ENCODE measurements at regions not wholly inside any gene's neighbourhood (a gene's known extent, or its start where the extent isn't known, plus 50 kb on each side); places are given as distances from the start of the nearest gene placed in this dataset.

DNA sequence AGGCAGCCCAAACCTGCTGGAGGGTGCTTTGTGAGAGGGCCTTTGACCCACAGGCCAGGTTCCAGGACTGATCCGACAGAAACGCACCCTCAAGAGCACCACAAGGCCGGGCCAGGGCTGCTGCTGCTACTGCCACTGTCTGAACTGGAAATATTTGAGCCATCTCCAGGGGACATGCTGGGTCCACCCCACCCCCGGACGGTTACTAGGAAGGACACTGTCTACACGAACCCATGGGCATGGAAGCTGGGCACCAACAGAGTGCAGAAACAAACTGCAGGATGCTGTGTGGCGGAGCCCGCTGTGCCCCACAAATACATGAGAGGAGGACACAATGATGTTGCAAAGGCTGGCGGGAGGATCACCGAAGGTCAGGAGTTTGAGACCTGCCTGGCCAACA lies 283.7 kb downstream of the CTTN start:
- DNase-seq = no peak

DNA sequence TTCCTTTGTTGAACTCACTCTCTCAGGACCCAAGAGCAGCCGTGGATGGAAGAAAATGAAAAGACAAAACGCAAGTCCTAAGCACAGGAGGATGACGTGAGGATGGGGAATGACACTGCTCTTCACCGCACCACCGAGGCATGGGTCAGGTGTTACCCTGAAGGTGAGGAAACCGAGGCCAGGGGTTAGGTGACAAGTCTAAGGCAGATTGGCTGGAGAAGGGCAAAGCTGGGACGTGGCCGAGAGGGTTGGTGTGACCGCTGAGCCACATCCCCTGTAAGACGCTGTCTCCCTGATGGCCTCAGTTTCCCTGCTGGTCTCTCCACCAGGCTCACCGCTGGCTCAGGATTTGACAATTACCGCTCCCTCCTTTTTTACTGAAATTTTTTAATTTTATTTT lies 284.4 kb downstream of the CTTN start:
- no peak for DNase-seq

DNA sequence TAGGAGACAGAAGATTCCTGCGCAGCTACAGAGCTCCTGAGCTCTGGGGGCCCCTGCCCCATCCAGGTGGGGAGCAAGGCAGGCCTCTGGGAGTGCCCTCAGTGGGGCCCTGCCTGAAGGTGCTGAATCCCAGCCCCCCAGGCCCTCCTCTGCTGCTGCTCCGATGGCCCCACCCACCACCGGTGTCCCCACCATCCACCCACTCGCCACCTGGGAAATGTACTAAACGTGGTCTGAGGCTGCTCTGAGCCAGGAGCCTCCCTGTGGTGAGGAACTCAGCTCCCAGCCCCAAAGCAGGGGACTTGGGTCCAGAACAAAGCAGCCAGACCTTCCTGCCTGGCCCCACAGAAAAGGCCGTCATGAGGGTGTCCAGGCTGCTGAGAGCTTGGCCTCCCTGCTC lies 289.4 kb downstream of the CTTN start:
- no peak for DNase-seq

DNA sequence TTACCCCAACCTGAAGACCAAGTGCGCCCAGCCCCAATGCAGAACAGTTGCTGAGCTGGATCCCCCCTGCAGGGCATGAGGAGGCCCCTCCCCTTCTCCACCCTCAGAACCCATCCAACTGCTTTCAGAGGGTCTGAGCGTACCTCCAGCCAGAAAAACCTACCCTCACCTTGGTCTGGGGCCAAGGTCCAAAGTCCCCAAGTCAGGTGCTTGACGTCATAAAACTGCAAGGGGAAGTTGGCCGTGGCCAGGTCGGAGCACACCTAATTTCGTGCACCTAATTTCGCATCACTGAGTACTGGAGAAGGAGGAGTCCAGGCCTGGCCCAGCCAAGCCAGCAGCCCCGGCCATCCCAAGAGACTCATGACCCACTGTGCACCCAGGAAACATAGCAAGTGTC lies 289.8 kb downstream of the CTTN start:
- no peak for DNase-seq

DNA sequence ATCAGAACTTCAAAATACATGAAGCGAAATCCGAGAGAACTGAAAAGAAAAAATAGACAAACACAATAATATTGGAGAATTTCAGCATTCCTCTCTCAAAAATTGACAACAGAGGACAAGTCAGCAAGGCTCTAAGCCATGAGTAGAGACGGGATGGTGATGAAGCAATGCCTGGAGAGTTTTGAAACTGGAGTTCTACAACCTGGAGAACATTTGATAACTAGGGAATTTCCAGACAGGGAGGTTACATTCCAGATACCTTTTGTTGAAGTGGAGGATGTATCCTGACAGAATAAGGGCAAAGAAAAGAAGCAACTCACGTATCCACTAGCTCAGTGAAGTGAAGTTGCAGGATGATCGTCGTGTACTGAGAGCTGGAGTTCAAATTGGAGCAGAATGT lies 291.4 kb downstream of the CTTN start:
- DNase-seq = no peak

DNA sequence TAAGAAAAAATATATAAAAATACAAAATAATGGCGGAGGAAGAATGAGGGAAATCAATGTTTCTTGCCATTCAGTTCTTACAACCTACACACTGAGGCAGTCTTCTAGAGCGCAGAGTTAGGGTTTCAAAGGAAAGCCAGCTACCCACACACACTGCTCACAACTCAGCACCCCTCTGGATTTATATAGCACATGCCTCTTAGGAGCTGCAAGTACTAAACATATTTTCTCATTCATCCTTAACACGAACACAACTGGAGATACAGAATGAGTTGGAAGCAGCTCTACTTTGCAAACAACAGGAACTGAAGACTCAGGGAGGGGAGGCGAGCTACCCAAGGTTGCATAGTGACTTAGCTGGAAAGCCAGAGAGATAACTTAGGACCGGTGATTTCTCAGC lies 293.8 kb downstream of the CTTN start:
- DNase-seq = no peak

DNA sequence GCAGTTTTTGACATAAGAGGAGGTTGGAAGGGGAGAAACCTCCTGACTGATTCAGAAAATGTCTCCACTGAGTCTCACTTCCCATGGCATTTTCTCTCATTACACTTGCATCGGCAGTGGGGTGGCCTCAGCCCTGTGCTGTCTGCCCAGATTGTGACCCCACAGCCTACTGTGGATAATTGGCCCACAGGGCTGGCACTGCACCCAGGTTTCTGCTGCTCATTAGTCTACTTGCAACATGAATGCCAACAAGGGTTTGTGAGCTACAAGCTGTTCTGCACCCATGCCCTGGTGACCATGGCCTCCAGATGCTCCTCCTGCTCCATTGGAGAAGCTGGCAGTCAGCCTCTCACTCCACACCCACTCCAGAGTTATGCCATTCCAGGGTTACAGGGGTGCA lies 296.0 kb downstream of the CTTN start:
- DNase-seq = no peak

DNA sequence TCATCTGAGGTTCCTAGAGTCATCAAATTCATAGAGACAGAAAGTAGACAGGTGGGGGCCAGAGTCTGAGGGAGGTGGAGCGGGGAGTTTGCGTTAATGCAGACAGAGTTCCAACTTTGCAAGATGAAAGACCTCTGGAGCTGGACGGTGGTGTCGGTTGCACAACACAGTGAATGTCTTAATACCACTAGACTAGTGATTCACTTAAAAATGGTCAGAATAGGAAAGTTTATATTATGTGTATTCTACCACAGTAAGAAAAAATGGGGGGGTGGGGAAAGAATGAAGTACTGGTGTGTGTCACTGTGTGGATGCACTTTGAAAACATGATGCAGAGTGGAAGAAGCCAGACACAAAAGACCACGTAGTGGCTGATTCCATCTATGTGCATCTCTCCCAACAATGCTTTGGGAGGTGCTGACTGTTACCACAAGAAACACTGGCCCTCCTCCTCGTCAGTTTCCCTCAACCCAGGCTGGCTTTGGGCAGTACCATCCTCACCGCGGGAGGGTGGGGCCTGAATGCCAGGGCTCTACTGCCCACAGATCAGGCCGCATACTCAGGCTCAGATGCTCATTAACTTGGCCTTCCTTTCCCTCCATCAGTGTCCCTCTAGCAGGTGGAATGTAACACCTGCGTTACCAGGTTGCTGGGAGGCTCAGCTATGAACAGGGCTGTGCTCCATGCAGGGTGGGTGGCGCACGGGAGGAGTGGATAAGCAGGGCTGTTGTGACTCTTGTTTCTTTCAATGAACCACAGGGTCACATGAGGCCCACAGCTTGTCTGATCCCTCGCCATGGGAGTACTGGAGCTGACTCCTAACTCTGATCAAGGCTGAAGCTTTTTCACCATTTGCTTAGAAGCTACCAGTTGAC lies 297.0 kb downstream of the CTTN start:
- no peak for DNase-seq

DNA sequence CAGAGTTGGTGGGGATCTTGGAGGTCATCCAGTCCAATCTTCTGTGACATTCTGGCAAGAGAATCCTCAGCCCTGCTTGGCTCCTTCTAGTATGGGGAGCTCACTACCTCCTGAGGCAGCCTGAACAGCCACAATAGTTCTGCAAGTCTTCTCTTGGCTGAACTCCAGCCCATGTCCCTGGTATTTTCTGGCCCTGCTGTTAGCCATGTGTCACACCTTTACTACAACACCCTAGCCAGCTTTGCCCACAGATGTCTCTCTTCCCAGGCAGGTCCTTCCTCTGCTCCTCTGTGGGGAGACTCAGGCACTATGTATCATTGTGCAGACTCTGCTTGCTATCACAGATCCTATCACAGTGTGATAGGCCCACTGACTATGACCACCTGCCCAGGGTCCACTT lies 297.7 kb downstream of the CTTN start:
- no peak for DNase-seq

DNA sequence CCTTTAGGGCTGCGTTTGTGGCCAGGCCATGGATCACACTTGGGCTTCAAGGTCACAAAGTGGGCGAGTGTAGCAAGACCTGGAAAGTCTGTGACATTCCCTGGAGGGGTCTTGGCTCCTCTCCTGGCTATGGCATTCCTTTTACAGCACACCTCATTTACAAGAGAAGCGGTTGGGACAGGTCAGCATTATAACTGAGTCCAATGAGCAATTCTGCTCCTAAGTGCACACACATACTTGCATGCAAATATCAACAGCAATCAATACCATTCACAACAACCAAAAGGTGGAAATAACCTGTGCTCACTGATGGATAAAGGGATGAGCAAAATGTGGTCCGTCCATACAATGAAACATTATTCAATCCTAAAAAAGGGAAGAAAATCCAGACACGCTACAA lies 298.2 kb downstream of the CTTN start:
- no peak for DNase-seq

DNA sequence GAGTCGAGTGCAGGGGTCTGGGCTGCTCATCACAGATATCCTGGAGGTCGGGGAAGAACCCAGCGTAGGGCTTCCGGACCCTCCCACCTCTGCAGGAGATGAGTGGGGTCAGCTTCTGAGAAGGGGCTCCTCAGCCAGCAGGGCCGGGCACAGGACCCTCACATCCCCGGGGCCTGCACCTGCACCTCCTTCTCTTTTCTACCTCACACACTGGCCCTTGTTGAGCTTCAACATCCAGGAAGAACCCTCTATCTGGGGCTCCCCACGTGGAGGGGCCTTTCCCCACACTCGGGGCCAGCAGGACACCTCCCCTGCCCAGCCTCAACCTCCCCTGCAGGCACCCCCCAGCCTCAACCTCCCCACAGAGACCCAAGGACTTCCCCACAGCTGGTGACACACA lies 299.4 kb downstream of the CTTN start:
- DNase-seq = no peak

DNA sequence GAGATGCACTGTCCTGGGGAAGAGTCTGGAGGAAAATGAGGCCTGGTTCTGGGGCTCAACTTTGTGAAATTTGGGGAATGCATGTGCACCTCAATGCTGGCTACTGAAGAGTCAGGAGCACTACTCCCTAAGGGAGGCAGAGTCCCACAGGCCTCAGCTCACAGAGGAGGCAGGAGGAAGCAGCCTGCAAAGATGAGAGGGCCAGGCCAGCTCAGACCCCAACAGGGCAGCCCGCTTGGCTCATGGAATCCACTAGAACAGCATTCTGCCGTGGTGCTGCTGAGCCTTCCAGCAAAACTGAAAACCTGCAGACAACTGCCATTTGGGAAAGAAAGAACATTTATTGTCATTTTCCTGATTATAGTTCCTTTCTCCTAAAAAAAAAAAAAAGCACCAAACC lies 300.5 kb downstream of the CTTN start:
- no peak for DNase-seq

DNA sequence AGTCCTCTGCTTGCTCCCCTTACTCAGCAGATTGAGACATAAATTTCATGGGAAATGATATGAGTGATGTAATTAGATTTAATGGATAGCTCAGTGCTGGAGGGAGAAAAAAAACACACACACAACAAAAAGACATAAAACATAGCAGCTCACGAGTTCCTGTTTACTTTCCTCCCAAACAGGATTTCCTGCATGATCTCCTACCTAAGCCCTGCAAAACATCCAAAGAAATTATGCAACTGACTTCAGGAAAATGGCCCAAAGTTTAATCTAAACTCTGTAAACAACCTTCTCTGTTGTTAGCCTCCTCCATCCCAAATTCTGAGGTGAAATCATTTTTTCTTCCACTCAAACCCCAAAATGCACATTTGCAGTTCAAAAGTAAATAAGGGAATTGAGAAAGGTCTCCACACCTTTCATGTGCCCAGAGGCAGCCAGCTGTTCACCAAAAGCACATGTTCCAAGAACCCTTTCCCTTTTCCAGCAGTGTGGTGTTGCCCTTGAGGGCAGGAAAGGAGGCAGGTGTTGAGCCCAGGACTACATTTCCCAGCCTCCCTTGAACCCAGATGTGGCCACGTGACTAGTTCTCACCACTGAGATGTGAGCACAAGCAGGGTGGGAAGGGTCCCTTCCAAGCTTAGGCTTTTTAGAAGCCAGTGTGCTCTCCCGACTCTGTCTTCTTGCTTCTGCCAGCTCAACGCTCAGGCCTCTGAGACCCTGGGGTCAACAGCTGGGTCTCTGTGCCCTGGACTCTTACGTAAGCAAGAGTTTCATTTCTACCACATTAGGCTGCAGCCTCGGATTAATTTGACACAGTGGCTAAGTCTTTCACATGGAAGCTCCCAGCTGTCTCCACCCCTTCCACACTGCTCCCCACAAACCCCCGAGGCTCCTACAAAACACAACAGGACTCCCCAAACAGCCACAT lies 301.2 kb downstream of the CTTN start:
- DNase-seq = no peak

DNA sequence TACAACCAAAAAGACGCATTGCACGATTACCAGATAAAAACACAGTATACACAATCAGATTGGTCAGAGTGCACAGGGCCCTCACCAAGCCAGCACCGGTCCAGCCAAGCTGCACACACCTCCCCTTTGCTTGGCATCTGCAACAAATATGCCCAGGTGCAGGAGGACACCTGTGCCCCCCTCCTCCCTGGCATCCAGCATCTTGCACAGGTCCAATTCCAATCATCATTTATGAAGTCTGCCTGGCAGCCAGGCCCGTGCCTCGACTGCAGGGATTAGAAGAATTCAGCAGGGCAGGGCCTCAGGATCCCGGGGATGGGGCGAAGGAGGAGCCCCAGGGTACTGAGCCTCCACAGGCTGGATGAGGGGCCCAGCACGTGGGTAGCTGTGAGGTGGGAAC lies 302.1 kb downstream of the CTTN start:
- DNase-seq = no peak

DNA sequence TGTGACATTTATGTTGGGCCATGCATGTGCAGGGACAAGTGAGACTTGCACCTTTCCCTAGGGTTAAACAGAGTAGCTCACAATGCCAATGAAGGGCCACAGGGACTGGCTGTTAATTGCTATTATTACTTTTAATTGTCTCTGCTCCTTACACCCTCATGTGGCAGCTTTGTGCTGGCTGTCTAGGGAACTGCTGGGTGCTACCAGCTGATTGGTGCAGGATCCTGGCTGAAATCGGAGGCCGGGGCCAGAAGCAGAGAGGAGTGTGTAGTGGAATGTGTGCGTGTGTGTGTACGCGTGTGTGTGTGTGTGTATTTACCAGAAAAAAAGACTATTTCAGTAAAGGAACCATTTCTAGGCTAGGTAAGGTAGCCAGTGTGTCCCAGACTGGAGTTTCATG lies 302.5 kb downstream of the CTTN start:
- no peak for DNase-seq

DNA sequence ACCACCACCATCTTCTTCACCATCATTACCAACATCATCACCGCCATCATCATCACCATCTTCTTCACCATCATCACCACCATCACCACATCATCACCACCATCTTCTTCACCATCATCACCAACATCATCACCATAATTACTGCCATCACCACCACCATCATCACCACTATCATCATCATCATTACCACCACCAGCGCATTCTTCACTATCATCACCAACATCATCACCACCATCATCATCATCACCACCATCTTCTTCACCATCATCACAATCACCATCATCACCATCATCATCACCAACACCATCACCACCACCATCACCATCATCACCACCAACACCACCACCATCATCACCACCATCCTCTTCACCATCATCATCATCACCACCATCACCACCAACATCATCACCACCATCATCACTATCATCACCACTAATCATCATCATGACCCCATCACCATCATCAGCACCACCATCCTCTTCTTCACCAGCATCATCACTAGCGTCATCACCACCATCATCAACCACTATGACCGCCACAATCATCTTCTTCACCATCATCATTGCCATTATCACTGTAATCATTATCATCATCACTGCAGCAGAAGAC lies 303.8 kb downstream of the CTTN start:
- DNase-seq = no peak

DNA sequence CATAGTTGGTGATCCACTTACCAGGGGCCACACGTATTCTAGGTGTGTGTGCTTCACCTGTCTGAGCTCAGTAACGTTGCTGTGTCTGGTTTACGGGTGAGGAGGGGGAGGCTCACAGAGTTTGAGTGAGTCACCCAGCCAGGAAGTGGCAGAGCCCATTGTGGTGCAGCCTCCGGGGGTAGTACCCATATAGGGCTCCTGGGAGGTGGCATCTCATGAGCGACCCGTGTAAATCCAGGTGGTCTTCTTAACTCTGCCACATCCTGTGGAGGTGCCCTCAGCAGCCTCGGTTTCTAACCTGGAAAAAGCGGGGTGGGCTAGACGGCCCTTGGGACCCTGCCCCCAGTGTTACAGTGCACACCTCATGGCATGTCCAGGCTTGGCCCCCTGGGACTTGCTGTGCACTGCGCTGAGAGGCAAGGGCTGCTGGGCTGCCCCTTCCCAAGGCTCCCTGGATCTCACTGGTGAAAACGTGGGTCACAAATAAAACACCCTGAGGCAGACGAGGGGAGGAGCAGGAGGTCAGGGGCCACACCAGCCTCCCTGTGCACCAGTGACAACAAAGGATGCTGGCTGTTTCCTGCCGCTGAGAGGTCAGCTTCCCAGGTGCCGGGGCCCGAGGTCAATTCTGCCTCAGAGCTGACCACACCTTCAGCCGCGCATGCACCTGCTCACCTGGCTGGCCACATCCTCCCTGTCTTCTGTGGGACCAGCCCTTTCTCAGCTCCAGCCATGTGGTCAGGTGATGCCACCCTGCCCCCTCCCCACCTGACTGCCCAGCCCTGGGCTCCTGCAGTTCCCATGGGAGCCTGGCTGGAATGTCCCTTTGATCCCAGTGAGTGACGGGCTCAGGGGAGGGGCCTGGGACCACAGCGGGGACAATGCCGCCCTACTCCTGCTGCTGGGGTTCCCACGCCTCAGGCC lies 305.1 kb downstream of the CTTN start:
- DNase-seq = no peak

DNA sequence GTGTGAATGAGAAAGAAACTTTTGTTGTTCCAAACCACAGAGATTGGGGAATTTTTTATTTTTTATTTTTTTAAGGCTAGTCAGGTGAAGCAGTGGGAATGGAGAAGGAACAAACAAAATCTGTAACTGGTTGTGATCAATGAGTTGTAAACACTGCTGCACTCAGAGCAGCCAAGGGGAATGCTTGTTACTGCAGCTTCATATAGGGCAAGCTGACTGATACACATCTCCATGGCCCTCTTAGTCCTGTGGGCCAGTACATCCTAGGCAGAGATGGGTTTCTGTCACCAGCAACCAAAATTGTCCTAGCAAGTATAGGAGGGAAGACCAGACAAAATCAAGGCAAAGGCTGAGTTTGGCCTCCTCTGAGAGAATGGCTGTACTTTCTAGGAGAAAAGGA lies 306.8 kb downstream of the CTTN start:
- DNase-seq = no peak

DNA sequence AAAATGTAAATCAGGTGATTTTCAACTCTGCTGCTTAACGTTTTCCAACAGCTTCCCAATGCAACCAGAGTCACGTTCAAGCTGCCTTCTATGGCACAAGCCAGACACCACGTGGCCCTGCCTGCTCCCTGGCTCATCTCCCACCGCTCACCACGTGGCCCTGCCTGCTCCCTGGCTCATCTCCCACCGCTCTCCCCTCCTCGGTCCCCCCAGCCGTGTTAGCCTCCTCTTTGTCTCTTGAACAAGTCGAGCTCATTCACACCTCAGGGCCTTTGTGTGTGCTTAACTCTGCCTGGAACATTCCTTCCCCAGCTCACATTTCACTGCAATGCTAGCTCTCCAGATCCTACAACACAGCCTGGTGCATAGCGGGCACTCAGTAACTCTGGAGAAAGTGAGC lies 307.6 kb downstream of the CTTN start:
- DNase-seq = no peak

DNA sequence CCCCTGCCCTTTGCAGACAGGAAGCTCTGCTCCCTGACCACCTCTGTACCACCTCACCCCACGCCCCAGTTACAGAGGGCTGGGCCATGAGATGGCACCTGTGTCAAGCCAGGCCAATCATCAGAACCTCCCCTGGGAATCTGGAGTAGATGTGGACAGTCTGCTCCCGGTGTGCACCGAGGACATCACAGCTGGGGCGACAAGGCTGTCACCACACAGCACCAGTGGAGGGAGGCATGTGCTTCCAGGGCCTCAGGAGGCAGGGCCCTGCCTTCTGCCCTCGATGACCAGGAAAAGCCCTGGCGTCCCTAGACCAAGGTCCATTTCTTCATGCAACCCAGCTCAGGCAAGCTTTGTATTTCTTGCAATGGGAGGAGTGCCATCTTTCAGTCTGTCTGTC lies 309.5 kb downstream of the CTTN start:
- no peak for DNase-seq

DNA sequence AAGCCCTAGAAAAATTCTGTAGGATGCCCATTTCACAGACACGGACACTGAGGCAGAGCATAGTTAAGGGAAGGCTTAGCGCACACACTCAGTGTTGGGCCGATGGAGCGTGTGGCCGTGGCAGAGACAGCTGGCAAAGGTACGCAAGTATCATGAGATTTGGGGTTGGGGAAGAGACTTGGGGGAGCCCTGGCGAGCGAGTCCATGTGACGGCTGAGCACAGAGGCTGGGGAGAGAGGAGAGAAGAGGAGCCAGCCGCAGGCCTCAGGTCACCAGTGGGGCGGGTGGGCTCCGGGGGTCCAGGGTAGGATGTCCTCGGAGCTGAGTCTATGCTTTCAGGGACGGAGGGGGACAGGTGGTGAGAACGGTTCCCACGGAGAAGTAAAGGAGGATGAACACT lies 311.3 kb downstream of the CTTN start:
- DNase-seq = no peak

DNA sequence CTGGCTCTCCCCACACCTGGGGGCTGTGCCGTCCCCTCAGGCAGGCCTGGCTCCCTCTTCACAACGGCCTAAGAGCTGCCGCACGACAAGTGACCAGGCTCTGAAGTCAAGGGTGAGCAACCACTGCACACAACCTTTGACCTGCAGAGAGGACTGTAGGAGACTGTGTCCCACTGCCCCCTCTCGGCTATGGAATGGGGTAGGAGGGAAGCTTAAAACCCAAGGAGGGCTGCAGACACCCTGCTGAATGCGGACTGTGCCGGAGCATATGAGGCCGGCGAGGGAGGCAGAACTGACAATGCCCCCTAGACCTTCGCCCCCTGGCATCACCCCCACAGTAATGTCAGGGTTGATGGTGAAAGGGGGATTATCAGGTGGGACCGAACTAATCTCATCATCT lies 311.9 kb downstream of the CTTN start:
- DNase-seq = no peak

DNA sequence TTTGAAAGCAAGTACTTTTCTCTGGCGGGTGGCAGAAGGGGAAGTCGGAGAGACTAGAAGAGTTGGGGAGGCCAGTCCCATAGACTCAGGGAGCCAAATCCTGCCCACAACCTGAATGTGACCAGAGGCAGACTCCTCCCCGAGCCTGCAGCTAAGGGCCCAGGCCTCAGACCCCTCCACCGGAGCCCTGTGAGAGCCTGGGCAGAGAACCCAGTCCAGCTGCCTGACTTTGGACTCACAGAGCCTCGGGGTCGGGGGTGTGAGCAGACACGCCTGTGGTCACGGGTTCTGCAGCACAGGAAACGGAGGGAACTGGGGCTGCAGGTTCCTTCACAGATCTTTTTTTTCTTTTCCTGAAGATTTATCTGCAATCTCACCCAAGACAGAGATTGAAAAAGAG lies 312.3 kb downstream of the CTTN start:
- no peak for DNase-seq
